GM23338 (cell line): ENCODE measurements at regions not wholly inside any gene's neighbourhood (a gene's known extent, or its start where the extent isn't known, plus 50 kb on each side); places are given as distances from the start of the nearest gene placed in this dataset.
"Not testable (repeated sequence)": the region's sequence is repeated elsewhere in the genome, so short reads cannot be mapped to it uniquely, and the experiment has no call there.

Source experiments
- CREB1 ChIP-seq: fragments of 250-450 bp; sonication (Bioruptor Pico); IDR thresholded peaks from 2 replicates; pipeline ENCODE4 v1.5.0; 2020; ENCODE audit warnings: low read depth, mild to moderate bottlenecking, moderate library complexity
- ETS1 ChIP-seq: IDR thresholded peaks from 2 replicates; pipeline ENCODE4 v1.6.1; 2016; ENCODE audit warnings: antibody characterized with exemption
- EZH2 ChIP-seq: fragments of 200-600 bp; sonication (generic); IDR thresholded peaks from one replicate; pipeline ENCODE4 v1.8.0; 2017; ENCODE audit warnings: antibody characterized with exemption, mild to moderate bottlenecking, low read depth; ENCODE audit not compliant: unreplicated experiment
- EZH2phosphoT487 ChIP-seq: fragments of 200-600 bp; sonication (generic); IDR thresholded peaks from one replicate; pipeline ENCODE4 v1.8.1; 2018; ENCODE audit warnings: antibody characterized with exemption; ENCODE audit not compliant: unreplicated experiment
- JUNB ChIP-seq: IDR thresholded peaks from one replicate; pipeline ENCODE4 v1.6.1; 2016; ENCODE audit warnings: antibody characterized with exemption; ENCODE audit not compliant: unreplicated experiment
- POLR2AphosphoS5 ChIP-seq: IDR thresholded peaks from 2 replicates; pipeline ENCODE4 v1.6.1; 2016; ENCODE audit warnings: antibody characterized with exemption, low read depth
- ZNF114 ChIP-seq: fragments of 250-450 bp; sonication (Bioruptor Pico); IDR thresholded peaks from 2 replicates; pipeline ENCODE4 v1.5.0; 2020; ENCODE audit warnings: mild to moderate bottlenecking, moderate library complexity
- ZNF331 ChIP-seq: fragments of 250-450 bp; sonication (Bioruptor Pico); IDR thresholded peaks from 2 replicates; pipeline ENCODE4 v1.5.0; 2020; ENCODE audit warnings: low read depth, mild to moderate bottlenecking, moderate library complexity
- TF ChIP-seq, protein P1 (sequence below), 2 experiments: fragments of 200-600 bp in 1 of 2; sonication (generic) in 1 of 2; conservative IDR thresholded peaks; 2 replicates each; pipeline versions ENCODE4 v1.5.1 to v1.6.1; 2016 to 2017; ENCODE audit warnings: antibody characterized with exemption in 2 of 2, low read depth in 2 of 2, mild to moderate bottlenecking in 2 of 2, moderate library complexity in 1 of 2
- TF ChIP-seq, protein P2 (sequence below): IDR thresholded peaks from one replicate; pipeline ENCODE4 v1.6.1; 2018; ENCODE audit warnings: antibody characterized with exemption; ENCODE audit not compliant: unreplicated experiment

DNA sequence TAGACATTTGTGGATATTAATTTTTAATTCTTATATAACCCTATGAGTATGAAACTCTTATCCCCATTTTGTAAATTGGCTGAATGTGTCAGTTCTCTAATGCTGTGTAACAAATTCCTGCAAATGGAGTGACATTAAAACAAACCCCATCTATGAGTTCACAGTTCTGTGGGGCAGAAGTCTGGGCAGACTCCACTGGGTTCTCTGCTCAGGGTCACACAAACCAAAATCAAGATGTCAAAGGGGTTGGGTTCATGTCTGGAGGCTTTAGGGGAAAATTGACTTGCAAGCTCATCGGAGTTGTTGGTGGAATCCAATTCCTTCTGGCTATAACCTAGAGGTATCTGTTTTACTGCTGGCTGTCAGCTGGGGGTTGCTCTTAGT lies 301.6 kb upstream of the PLGLB2 start:
- TF ChIP-seq, protein P1, sequence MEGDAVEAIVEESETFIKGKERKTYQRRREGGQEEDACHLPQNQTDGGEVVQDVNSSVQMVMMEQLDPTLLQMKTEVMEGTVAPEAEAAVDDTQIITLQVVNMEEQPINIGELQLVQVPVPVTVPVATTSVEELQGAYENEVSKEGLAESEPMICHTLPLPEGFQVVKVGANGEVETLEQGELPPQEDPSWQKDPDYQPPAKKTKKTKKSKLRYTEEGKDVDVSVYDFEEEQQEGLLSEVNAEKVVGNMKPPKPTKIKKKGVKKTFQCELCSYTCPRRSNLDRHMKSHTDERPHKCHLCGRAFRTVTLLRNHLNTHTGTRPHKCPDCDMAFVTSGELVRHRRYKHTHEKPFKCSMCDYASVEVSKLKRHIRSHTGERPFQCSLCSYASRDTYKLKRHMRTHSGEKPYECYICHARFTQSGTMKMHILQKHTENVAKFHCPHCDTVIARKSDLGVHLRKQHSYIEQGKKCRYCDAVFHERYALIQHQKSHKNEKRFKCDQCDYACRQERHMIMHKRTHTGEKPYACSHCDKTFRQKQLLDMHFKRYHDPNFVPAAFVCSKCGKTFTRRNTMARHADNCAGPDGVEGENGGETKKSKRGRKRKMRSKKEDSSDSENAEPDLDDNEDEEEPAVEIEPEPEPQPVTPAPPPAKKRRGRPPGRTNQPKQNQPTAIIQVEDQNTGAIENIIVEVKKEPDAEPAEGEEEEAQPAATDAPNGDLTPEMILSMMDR (conservative IDR thresholded peaks at IDR 0.05; ENCODE audit: low read depth in 2 of 2), result not testable (repeated sequence)
- TF ChIP-seq, protein P2, sequence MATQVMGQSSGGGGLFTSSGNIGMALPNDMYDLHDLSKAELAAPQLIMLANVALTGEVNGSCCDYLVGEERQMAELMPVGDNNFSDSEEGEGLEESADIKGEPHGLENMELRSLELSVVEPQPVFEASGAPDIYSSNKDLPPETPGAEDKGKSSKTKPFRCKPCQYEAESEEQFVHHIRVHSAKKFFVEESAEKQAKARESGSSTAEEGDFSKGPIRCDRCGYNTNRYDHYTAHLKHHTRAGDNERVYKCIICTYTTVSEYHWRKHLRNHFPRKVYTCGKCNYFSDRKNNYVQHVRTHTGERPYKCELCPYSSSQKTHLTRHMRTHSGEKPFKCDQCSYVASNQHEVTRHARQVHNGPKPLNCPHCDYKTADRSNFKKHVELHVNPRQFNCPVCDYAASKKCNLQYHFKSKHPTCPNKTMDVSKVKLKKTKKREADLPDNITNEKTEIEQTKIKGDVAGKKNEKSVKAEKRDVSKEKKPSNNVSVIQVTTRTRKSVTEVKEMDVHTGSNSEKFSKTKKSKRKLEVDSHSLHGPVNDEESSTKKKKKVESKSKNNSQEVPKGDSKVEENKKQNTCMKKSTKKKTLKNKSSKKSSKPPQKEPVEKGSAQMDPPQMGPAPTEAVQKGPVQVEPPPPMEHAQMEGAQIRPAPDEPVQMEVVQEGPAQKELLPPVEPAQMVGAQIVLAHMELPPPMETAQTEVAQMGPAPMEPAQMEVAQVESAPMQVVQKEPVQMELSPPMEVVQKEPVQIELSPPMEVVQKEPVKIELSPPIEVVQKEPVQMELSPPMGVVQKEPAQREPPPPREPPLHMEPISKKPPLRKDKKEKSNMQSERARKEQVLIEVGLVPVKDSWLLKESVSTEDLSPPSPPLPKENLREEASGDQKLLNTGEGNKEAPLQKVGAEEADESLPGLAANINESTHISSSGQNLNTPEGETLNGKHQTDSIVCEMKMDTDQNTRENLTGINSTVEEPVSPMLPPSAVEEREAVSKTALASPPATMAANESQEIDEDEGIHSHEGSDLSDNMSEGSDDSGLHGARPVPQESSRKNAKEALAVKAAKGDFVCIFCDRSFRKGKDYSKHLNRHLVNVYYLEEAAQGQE, result not testable (repeated sequence)
- not testable (repeated sequence) for TF ChIP-seq CREB1 (CRISPR knock-in tag); EZH2phosphoT487; EZH2; POLR2AphosphoS5; ZNF114 (CRISPR knock-in tag); ZNF331 (CRISPR knock-in tag); JUNB; ETS1
